A673 (cell line): ENCODE measurements at regions not wholly inside any gene's neighbourhood (a gene's known extent, or its start where the extent isn't known, plus 50 kb on each side); places are given as distances from the start of the nearest gene placed in this dataset.

Source experiments
- BruUV-seq: library from RNA; stranded (reverse); fragments of 400-500 nt; replicated peaks from 2 replicates; lab custom pipeline; 2021; lab: Mats Ljungman, UMichigan
- CTCF ChIA-PET: fragments of 300-600 bp; sonication (Branson Sonifier 250); formaldehyde crosslinking; loops from one replicate; lab custom pipeline; 2022; ENCODE audit warnings: antibody characterized with exemption; lab: Charles Lee
- POLR2A ChIA-PET: fragments of 300-600 bp; sonication (Branson Sonifier 250); formaldehyde crosslinking; loops from one replicate; lab custom pipeline; 2022; ENCODE audit warnings: antibody characterized with exemption; ENCODE audit not compliant: low non-redundant PET; lab: Charles Lee
- DNase-seq: peaks from one replicate; pipeline ENCODE4 v3.0.0-alpha.2; 2015; ENCODE audit warnings: low spot score
- H3K27ac ChIP-seq: fragments of 200-600 bp; sonication (generic); 2 replicates; pipeline ENCODE4 v1.5.1; 2016; ENCODE audit warnings: mixed run types, low read depth, mild to moderate bottlenecking, mixed read lengths, antibody characterized with exemption, low read length; ENCODE audit not compliant: poor library complexity, severe bottlenecking
- H3K27me3 ChIP-seq: fragments of 200-600 bp; sonication (generic); replicated peaks from 2 replicates; pipeline ENCODE4 v1.6.1; 2017; ENCODE audit warnings: mixed run types, low read depth, mild to moderate bottlenecking, mixed read lengths, antibody characterized with exemption, low read length; ENCODE audit not compliant: insufficient read depth, poor library complexity
- H3K36me3 ChIP-seq: fragments of 200-600 bp; sonication (generic); 2 replicates; pipeline ENCODE4 v1.6.1; 2016; ENCODE audit warnings: mixed run types, mild to moderate bottlenecking, mixed read lengths, antibody characterized with exemption, low read length; ENCODE audit not compliant: insufficient read depth, poor library complexity, severe bottlenecking
- H3K4me1 ChIP-seq: fragments of 200-600 bp; sonication (generic); 2 replicates; pipeline ENCODE4 v1.6.1; 2017; ENCODE audit warnings: mixed run types, mild to moderate bottlenecking, mixed read lengths, antibody characterized with exemption, low read length; ENCODE audit not compliant: insufficient read depth, poor library complexity, severe bottlenecking
- H3K4me3 ChIP-seq: fragments of 200-600 bp; sonication (generic); 2 replicates; pipeline ENCODE4 v1.5.1; 2016; ENCODE audit warnings: low read depth, mixed run types, mild to moderate bottlenecking, mixed read lengths, low read length; ENCODE audit not compliant: poor library complexity, severe bottlenecking
- H3K9me3 ChIP-seq: fragments of 200-600 bp; sonication (generic); 2 replicates; pipeline ENCODE4 v1.6.1; 2016; ENCODE audit warnings: mixed run types, low read depth, mild to moderate bottlenecking, mixed read lengths, antibody characterized with exemption, low read length; ENCODE audit not compliant: poor library complexity, severe bottlenecking
- EZH2 ChIP-seq: fragments of 200-600 bp; sonication (generic); IDR thresholded peaks from 2 replicates; pipeline ENCODE4 v1.6.1; 2017; ENCODE audit warnings: borderline replicate concordance, low read depth, mild to moderate bottlenecking, mixed read lengths, antibody characterized with exemption, low read length; ENCODE audit not compliant: poor library complexity, severe bottlenecking
- intact Hi-C: fragments of 100-400 bp; cut with micrococcal nuclease; formaldehyde crosslinking; loops from one replicate; pipeline ENCODE4 v1.10.0; 2022; ENCODE audit not compliant: unreplicated experiment
- TF ChIP-seq, protein P1 (sequence below): fragments of 300-800, 200-600 bp; sonication (generic); conservative IDR thresholded peaks from 2 replicates; pipeline ENCODE4 v1.5.1; 2017; ENCODE audit warnings: low read depth, mild to moderate bottlenecking, antibody characterized with exemption, low read length, moderate library complexity, mixed read lengths

DNA sequence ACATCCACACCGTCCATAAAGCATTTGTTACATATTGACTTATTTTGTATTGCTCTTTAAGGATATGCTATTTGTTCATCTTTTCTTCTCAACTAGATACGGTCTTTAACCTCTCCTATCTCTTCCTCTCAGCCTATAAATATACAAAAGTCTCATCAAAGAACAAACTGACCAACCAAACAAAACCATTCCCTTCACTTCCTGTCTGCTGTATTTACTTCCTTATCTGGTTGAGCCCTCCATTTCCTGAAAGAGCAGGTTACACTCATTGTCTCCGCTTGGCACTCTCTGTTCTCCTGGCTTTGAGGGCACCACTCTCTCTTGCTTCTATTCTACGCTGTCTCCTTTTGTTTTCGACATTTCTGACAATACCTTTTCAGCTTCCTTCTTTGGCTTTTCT lies 431.9 kb upstream of the TCF4 start:
- intact Hi-C loops = no loop called here
- H3K27me3 ChIP-seq = no peaks in the 10 kb centered on the region
- TF ChIP-seq, protein P1, sequence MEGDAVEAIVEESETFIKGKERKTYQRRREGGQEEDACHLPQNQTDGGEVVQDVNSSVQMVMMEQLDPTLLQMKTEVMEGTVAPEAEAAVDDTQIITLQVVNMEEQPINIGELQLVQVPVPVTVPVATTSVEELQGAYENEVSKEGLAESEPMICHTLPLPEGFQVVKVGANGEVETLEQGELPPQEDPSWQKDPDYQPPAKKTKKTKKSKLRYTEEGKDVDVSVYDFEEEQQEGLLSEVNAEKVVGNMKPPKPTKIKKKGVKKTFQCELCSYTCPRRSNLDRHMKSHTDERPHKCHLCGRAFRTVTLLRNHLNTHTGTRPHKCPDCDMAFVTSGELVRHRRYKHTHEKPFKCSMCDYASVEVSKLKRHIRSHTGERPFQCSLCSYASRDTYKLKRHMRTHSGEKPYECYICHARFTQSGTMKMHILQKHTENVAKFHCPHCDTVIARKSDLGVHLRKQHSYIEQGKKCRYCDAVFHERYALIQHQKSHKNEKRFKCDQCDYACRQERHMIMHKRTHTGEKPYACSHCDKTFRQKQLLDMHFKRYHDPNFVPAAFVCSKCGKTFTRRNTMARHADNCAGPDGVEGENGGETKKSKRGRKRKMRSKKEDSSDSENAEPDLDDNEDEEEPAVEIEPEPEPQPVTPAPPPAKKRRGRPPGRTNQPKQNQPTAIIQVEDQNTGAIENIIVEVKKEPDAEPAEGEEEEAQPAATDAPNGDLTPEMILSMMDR = no peak
- no peak for TF ChIP-seq EZH2
- no peaks in the 10 kb centered on the region for H3K4me1 ChIP-seq
- ChIA-PET CTCF (no interaction called here), POLR2A (no interaction called here)
- H3K9me3 ChIP-seq = no peaks in the 10 kb centered on the region
- BruUV-seq = no TSS peak
- DNase-seq = no peak
- no peak overlapping the region for H3K27ac ChIP-seq
- no peaks in the 10 kb centered on the region for H3K36me3 ChIP-seq
- H3K4me3 ChIP-seq = no peak overlapping the region

DNA sequence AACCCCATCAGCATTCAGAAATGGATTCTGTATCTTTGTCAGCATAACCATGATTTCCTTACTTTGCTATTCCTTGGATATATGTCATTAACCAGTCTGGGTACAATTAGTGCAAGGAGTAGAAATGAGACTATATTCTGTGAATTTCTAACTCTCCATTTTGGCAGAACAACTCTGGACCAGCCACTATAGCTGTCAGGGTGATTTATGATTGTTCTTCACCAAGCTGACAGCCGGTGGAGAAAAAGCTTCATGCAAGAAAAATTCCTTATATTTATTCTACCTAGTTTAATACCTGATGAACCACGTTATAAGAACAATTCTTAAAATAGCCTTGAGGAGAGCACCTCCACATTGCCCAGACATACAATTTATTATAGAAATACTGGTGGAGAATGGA lies 431.2 kb upstream of the TCF4 start:
- ChIA-PET POLR2A (no interaction called here), CTCF (no interaction called here)
- Histone ChIP-seq H3K27me3 (no peaks in the 10 kb centered on the region), H3K36me3 (no peaks in the 10 kb centered on the region), H3K9me3 (no peaks in the 10 kb centered on the region), H3K27ac (no peak overlapping the region), H3K4me1 (no peaks in the 10 kb centered on the region), H3K4me3 (no peak overlapping the region)
- no peak for DNase-seq
- TF ChIP-seq EZH2 = no peak
- TF ChIP-seq, protein P1 = no peak
- intact Hi-C loops = no loop called here
- BruUV-seq = no TSS peak

DNA sequence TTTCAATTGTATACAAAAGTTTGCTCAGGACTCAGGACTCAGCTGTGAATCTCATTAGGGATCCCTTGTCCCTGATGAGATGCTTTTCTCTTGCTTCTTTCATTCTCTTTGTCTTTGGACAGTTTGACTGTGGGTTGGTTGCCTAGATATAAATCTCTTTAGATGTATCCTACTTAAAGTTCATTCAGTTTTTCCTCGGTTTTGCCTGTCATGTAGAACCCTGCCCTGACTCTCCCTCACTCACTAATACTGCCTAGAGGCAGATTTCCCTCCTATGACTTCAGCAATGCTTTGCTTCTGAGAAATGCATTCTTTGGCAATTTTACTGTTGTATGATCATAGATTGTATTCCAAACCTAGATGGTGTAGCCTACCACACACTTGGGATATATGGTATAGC lies 421.4 kb upstream of the TCF4 start:
- peaks cover 13% of the 10 kb centered on the region for H3K27me3 ChIP-seq
- H3K9me3 ChIP-seq = no peaks in the 10 kb centered on the region
- no peaks in the 10 kb centered on the region for H3K36me3 ChIP-seq
- intact Hi-C loops = no loop called here
- POLR2A ChIA-PET = no interaction called here
- CTCF ChIA-PET = no interaction called here
- no peak overlapping the region for H3K4me3 ChIP-seq
- TF ChIP-seq, protein P1 = no peak
- no peak for TF ChIP-seq EZH2
- no peak for DNase-seq
- no TSS peak for BruUV-seq
- no peak overlapping the region for H3K27ac ChIP-seq
- H3K4me1 ChIP-seq = no peaks in the 10 kb centered on the region
